ENCODE measurements at regions not wholly inside any gene's neighbourhood (a gene's known extent, or its start where the extent isn't known, plus 50 kb on each side); places are given as distances from the start of the nearest gene placed in this dataset.

DNA sequence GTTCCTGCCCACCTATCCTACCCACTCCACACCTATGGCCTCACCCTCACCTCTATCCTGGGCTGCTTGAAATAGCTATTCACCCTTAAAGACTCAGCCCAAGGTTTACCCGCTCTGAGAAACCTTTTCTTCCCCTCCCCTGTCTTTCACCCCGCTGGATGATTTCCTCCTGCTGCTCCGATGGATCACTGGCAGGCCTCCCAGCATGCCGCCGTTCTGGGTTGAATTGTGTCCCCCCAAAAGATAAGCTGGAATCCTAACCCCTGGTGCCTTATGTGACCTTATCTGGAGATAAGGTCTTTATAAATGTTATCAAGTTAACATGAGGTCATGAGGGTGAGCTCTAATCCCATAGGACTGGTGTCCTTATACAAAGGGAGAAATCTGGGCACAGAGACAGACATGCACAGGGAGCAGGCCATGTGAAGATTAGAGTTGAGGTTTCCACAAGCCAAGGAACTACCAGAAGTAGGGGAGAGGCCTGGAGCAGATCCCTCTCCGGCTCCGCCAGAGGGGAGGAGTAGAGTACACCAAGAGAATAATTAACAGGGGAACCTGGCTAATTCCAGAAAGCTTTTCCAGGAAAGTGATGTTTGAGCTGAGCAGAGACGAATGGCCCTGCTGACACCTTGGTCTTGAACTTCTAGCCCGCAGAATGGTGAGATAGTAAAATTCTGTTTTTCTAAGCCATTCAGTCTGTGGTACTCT, 110.0 kb upstream of the SERBP1 start:
- TF ChIP-seq CTCF (IDR thresholded peaks at IDR 0.05; ENCODE audit: low read depth, low read length) (no peak), MYC (IDR thresholded peaks at IDR 0.05; ENCODE audit: low read depth, low read length) (no peak), MAX (IDR thresholded peaks at IDR 0.05; ENCODE audit: low read depth, low read length) (no peak), POLR2A (IDR thresholded peaks at IDR 0.05; ENCODE audit: extremely low read depth, insufficient read length) (no peak)
